HG03196 (cell line): ENCODE measurements at regions not wholly inside any gene's neighbourhood (a gene's known extent, or its start where the extent isn't known, plus 50 kb on each side); places are given as distances from the start of the nearest gene placed in this dataset.

Experiments used
- ATAC-seq: cut with Tn5 transposase; IDR thresholded peaks from one replicate; pipeline ENCODE4 v1.9.1; 2021; ENCODE audit not compliant: unreplicated experiment

DNA sequence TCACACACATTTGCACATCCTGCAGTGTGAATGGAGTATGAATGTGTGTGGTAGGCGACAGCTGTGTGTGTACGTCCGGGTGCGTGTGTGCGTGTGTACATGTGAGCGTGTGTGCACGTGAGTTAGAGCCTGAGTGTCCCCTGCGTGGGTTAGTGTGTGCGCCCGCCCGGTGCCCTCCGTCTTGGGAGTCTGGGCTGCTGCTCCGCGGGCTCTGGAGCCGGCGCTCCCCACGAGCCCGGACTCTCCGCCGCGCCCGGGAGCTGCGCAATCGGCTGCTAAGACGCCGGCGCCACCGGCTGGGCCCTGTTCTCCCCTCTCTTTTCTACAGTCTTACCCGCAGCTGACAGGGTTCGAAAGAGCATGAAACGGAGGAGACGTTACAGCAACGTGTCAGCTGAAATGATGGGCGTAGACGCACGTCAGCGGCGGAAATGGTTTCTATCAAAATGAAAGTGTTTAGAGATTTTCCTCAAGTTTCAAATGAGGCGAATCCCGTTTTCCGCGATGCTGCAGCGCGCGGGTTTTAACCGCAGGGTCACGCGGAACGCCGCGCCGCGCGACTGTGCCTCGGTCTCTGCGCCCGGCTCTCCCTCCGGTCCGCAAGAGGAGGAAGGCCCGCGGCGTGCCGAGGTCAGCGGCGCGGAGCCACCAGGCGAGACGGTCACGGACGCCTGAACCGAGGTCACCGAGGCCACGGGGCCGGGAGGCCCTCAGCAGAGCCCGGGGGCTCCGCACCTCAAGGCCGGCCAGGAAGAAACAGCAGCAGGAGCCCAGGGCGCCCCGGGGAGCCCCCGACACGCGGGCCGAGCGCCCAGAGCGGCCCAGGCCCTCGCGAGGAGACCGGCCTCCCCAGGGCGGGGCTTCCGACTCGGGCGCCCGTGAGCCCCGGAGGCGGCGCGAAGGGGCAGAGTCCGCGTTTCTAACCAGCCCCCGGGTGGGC lies 95.3 kb upstream of the BHLHE23 start:
- peak; percentile 49 for ATAC-seq

DNA sequence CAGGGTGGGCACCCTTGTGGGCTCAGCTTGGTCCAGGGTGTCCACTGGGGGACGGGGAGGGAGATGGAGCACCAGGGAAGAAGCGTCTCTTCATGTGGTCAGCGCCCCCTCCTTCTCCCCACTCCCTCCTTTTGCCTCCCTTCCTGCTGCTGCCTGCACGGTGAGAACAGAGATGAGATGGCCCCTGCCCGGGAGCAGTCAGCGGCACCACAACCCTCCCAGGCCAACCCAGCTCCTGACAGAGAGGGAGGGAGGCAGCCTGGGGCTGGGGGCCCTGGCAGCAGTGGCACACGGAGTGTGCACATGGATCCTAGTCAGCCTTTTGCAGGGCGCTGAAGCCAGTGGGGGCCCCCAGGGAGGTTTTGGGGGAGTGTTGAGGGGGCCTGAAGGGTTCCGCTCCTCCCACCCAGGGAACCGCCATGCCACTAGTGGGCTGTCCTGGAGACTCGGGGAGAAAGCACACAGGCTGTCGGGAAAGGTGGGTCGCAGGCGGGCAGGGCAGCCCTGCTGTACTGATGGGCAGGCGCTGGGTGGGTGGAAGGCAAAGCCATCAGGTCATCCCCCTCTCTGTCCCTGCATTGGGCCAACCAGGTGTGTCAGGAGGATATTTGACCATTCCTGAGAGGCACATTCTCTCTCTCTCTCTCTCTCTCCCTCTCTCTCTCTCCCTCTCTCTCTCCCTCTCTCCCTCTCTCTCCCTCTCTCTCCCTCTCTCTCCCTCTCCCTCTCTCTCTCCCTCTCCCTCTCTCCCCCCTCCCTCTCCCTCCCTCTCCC lies 94.3 kb upstream of the BHLHE23 start:
- ATAC-seq, result no peak

DNA sequence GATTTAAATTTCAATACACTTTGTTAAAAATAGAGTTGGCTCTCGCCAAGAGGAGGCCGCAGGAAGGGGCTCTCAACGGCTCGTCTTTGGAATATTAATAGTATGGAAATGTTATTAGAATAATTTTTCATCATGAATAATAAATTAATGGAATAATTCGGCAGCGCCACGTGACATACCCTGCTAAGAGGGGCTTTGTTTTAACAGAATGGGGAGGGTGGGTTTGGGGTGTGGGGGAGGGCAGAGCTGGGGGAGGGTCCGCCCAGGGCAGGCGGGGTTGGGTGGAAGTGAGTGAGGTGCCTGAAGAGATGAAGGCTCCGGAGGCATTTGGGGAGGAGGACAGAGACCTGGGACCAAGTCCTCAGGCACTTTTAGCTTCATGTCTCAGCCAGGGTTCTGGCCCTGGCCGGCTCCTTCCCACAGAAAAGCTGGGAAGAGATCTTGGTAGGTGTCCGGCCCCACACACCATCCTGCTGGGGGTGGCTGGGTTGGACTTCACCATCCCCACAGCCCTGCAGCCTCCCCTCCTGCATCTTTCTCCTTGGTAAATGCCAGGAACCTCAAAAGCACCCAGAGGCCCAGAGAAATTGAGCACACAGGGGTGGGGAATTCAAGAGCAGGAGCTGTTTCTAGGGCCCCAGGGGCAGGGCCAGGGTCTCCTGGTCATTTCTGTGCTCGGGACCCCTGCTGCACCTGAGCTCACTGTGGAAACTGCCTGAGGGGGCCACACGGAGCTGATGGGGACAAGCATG lies 93.6 kb upstream of the BHLHE23 start:
- no peak for ATAC-seq

DNA sequence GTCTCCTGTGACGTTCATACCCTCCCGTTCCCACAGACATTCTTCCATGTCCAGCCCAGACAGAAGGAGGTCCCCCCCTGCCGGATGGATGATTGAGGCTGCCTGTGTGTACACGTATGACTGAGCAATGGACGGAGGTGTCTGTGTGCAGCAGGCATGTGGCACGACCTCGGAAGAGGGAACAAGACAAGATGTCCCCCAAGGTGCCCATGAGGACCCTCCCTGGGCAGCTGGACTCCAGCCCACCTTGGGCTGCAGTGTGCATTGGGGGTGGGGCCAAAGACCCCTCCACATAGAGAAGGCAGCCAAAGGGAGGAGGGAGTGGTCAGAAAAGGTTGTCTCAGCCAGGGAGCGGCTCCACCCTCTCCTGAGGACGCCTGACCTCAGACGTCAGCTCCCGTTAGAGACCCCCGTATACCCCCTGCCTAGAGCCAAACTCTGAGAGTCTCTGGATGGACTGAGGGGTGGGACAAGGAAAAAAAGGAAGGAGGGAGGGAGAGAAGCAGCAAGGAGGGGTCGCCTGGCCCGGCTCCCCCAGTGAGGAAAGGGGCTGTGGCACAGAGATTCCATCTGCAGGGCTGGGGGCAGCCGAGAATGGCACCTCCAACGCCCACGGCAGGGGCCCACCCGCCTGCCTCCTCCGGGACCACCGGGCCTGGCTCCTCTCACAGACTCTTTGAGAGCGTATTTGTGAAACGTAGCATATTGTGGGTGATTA lies 92.9 kb upstream of the BHLHE23 start:
- no peak for ATAC-seq

DNA sequence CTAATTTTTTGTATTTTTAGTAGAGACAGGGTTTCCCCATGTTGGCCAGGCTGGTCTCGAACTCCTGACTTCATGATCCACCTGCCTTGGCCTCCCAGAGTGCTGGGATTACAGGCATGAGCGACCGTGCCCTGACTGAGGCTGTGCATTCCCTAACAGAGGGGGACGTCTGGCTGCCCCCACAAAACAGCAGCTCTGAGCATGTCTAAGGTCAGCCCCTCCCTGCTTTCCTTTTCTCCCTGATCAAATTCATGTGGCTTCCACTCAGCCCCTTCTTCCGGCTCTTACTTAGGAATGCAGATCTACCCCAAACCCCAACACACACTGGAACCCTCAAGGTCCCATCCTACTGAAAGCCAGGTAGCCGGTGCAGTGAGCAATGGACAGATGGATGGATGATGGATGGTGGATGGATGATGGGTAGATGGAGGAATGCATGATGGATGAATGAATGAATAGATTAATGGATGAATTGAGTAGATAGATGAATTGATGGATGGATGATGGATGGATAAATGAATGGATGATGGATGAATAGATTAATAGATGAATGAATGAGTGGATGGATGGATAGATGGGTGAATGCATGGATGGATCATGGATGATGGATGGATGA lies 91.5 kb upstream of the BHLHE23 start:
- no peak for ATAC-seq

DNA sequence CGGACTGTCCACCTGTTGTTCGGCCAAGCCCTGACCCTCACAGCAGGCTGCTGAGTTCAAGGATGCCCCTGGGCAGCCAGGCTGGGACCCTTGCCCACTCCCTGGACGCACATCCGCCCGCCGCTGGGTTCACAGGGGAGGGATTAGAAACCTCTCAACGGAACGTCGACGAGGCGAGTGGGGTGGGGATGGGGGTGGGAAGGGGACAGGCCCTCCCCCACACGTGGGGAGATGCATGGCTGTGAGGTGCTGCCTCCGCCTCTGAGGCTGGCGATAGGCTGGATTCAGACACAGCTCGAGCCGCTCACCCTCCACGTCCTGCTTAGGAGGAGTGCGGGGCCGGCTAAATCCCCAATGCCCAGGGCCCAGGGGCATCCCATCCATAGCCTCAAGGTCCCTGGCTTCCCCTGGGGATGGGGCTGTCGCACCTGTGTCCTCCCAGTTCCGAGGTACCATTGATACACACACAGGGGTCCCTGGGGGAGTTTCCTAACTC lies 90.6 kb upstream of the BHLHE23 start:
- ATAC-seq, result no peak

DNA sequence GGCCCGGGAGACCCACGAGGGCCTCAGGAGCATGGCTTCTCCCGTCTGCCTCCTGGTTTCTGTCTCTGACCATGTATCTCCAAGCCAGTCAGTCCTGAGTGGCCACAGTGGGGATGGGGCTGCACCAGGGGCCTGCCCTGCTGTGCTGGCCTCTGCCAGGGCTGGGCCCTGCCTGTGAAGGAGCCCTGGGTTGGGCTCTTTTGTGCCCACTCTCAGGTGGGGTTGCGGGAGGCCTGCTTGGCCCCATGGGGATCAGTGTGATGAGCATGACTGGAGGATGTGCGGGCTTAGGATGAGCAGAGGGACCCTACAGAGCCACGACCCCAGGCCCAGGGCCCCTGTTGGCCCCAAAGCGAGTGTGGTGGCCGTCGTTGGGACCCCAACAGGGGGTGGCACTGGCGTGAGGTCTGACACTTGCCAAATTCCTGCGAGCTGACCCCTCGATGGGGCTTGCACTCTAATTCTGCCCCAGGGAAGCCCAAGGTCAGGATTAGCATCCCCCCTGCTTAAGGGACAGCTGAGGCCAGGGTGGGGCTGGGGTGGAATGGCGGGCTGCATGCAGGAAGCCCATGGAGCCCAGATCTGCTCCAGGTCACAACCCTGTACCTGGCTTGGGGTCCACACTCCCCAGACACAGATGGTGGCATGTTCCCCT lies 90.0 kb upstream of the BHLHE23 start:
- no peak for ATAC-seq

DNA sequence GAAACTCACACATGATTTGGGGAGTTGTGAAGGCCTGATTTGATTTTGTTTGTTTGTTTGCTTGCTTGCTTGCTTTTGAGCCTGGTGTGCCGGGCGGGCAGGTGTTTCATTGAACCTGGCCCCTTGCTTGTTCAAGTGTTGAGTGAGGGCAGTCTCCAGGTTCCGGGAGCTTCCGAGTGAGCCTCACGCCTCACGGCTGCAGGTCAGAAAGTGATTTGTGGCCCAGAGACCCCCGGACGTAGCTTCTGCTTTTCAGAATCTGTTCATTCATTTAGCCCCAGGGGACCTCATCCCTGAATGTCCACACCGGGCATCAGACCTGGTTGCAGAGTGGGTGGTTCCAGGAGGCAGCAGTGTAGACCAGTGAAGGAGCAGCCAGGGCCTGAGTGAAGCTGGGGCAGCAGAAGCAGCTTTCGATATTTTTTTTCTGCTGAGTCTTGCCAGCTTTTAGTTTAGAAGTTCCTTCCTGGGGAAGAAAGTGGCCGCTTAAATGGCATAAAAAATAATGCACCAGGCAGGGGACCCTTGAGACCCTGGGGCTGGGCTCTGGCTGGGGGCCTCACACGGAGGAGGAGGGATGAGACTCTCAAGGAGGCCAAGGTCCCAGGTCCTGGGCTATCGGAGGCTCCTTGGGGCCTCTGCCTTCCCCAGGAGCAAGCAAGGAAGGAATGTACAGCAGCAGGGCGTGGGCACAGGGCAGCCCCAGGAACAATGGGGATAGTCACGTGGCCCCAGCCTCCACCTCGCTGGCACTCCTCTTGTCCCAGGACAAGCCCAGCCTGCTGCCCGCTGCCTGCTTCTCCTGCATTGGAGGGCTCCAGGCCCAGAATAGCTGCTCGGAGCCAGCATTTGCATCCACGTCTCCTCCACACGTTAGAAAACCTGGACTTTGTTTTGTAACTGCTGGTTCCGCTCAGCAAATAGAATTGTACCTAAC lies 89.2 kb upstream of the BHLHE23 start:
- no peak for ATAC-seq

DNA sequence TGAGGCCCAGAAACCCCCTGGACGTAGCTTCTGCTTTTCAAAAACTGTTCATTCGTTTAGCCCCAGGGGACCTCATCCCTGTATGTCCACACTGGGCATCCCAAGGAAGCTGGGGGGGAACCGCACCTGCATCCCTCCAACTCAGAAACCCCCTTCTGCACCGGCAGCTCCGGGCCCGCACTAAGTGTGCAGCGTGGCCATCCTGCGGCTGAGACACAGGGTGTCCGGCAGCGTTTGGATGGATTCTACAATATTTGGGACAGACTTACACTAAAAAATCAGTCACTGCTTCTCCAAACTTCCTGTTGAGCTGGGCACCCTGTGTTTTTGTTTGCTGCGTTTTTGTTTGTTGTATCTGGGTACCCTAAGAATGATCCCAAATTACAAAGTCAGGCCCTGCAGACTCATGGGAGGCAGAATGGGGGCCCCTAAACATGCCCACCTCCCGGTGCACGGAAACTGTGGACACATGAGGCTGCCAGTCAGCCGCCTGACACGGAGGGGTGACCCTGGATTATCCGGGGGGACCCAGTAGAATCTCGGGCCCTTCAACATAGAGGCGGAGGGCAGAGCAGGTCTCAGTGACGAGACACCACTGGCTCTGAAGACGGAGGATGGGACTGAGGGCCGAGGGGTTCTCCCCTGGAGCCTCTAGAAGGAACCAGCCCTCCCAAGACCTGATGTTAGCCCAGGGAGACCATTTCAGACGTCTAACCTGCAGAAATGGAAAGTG lies 88.2 kb upstream of the BHLHE23 start:
- no peak for ATAC-seq

DNA sequence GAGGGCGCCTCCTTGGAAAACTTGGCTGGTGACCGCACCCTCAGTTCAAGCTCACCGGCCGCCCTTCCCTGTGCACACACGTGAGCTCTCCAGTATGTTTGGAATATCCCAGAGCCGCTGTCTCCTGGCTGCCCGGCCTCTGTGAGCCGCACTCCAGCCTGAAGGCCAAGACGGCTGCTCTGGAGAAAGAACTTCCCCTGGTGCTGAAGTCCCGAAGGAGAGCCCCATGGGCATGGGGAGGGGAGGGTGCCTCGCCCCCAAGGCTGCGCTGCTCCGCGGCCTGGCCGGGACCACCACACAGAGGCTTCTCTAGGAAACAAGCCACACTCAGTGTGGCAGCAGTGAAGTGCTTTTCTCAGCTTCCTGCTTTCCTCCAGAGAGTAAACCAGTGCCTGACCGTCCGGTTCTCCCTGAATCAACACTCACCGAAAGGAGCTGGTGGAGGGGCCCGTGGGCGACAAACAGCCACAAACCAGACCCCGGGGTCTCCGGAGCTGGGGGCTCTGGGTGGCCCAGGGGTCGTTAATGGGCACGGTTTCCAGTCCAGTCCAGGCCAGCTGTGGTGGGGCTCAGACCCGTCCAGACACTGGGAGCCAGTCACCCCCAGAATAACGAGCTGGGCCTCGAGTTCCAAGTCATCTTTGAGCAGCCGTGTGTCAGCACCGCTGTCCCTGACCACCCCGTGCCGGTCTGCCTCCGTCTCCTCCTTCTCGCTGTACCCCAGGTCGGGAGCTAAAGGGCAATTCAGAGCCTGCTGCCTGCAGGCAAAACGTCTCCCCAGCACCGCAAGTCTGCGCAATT lies 87.4 kb upstream of the BHLHE23 start:
- no peak for ATAC-seq

DNA sequence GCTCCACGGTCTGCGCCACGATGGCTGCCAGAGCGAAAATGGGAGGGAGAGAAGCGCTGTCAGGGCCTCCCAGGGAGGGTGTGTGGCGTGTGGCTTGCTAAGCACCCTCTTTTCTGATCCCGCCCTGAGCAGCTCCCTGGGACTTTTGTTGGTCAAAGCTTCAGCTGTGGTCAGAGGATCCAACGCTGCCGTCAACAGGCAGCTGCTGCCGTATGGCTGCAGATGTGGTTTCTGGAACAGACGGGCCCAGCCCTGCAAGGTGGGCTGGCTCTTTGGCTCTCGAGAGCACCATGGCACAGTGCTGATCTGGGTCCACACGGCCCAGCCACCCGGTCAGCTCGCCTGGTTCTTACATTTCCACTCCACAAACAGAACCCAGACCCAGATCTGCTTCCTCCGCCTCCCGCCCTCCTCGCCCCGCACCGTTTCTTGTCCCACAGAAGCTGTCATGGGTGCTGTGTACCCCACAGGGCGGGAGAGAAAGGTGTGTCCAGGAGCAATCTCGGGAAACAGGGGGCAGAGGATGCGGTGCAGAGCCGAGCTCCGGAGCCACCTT lies 86.0 kb upstream of the BHLHE23 start:
- ATAC-seq, result no peak

DNA sequence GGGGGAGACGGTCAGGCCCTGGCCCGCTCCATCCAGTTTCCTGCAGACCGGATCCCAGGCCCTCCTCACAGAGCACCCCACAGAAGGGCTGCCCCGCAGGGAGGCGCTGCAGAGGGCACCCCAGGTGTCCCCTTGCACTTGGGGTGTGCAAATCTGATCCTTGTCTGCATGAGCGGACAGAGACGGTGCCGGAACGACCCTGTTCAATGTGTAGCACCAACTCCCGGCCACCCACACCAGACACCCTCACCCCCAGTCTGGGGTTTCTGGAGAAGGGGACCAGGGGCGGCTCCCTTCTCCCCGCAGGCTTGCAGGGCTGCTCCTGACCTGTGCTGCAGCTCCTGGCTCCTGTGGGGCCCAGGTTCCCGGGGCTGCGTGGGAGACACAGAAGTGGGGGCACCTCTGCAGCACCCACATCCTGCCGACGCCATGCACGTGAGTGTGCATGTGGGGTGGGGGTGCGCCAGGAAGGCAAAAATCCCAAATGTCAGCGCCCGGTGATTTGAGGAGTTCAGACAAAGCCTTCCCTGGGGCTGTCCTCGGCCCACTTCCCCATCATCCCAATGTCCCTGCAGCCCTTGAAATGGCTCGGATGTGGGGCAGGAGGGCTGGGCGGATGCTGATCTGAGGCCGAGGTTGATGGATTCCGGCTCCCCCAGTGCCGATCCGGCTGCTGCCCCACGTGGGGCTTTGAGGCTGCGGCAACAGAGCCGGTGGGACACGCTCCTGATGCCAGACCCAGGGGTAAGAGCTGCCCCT lies 85.3 kb upstream of the BHLHE23 start:
- ATAC-seq, result no peak

DNA sequence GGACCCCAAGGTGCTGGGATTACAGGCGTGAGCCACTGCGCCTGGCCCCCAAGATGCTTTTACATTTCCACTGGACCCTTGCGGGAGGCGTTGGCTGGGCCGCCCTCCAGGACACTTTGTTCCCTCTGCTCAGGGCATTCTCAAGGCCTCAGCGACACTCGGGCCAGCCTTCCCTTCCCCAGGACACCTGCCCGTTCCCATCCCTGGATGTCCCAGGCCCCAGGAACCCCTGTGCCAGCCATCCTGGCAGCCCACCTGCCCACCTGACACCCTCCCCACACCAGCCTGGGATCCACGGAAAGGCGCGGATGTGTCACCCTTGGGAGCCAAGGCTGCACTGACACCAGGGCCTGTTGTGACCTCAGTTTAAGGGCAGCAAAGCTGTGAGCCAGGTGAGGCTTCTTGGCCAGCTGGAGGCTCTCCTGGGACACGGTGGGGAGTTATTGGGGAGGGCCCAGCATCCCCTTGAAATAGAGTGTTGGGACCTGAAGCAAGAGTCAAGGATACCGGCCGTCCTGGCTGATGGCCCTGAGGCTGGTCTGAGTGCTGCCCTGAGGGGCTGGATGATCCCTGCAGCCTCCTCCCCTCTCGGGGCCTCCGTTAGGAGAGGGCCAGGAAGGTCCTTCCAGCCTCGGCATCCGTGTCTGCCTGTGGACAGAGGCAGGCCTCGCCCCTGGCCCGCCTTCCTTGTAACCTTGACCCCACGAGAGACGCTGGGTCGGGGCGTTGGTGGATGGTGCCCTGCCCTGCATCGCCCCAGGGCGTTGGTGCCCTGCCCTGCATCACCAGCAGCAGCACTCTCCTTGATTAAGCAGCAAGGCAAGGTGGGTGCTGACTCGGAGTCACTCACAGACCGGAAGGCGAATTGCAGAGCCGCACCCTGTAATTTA lies 84.2 kb upstream of the BHLHE23 start:
- no peak for ATAC-seq

DNA sequence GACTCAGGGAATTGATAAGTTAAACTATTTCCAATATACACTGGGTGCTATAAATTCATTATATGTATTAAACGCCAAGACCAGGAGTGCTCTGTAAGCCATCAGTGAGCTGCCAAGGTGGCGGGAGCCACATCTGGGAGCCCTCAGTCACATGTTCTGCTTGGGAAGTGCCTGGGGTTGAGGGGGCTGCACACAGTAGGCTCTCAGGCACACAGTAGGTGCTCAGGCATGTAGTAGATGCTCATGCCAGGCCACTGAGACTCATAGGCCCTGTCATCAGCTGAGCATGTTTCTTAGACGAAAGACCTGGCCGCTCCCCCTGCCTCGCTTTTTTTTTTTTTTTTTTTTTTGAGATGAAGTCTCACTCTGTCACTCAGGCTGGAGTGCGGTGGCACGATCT lies 83.3 kb upstream of the BHLHE23 start:
- no peak for ATAC-seq
